IPS-15b (cell line): ENCODE measurements at regions not wholly inside any gene's neighbourhood (a gene's known extent, or its start where the extent isn't known, plus 50 kb on each side); places are given as distances from the start of the nearest gene placed in this dataset.

Source experiments
- H3K27me3 ChIP-seq: one replicate; pipeline ENCODE4 v1.6.1; 2013; ENCODE audit warnings: low read length; ENCODE audit not compliant: control insufficient read depth, insufficient read depth
- H3K36me3 ChIP-seq: one replicate; pipeline ENCODE4 v1.6.1; 2013; ENCODE audit warnings: low read length; ENCODE audit not compliant: control insufficient read depth, insufficient read depth
- H3K4me1 ChIP-seq: one replicate; pipeline ENCODE4 v1.6.1; 2013; ENCODE audit warnings: mild to moderate bottlenecking, low read length; ENCODE audit not compliant: control insufficient read depth, insufficient read depth
- H3K4me3 ChIP-seq: one replicate; pipeline ENCODE4 v1.5.1; 2013; ENCODE audit warnings: low read depth, low read length
- H3K9ac ChIP-seq: one replicate; pipeline ENCODE4 v1.6.1; 2013; ENCODE audit warnings: low read depth, mild to moderate bottlenecking, low read length
- H3K9me3 ChIP-seq: one replicate; pipeline ENCODE4 v1.6.1; 2013; ENCODE audit warnings: mild to moderate bottlenecking, low read length; ENCODE audit not compliant: control insufficient read depth, insufficient read depth

DNA sequence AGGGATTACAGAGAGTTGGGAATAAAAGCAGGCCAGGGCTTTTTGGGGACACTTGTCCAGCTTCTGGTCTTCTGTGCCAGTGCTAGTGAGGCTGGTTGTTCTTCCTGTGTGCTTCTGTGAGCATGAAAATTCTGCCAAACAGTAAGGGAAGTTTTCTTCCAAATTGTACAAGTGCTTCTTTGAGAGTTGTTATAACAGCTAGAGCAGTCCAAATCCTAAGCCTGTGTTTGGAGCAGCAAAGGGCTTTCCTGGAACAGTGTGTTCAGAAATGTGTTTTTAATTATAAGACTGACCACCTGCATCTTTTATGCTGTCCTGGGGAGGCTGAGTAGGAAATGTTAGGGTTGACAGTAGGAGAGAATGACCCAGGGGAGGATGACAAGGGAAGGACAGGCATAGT lies 223.0 kb upstream of the P2RY1 start:
- peaks cover 23% of the 10 kb centered on the region for H3K4me1 ChIP-seq
- H3K9ac ChIP-seq, result no peak overlapping the region
- H3K36me3 ChIP-seq, result no peaks in the 10 kb centered on the region
- no peaks in the 10 kb centered on the region for H3K27me3 ChIP-seq
- no peak overlapping the region for H3K4me3 ChIP-seq
- no peaks in the 10 kb centered on the region for H3K9me3 ChIP-seq

DNA sequence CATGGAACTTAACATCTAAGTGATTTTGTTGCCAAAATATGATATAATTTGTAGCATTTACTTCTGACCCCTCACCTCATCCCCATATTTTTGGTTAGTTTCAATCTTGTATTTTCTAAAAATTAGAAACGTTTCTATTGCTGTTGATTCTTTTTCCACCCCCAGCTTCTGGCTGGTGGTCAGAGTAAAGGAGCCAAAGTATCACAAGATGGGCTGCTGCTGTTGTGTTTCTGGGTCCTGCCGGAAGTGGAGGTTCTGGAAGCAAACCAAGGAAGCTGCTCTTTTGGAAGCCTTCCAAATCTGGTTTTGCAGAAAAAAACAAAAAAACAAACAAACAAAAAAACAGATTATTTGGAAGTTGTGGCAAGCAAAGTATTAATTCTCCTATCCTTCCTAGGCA lies 221.1 kb upstream of the P2RY1 start:
- H3K9me3 ChIP-seq, result no peaks in the 10 kb centered on the region
- H3K9ac ChIP-seq, result no peak overlapping the region
- no peak overlapping the region for H3K4me3 ChIP-seq
- H3K36me3 ChIP-seq, result no peaks in the 10 kb centered on the region
- H3K4me1 ChIP-seq, result peaks cover 20% of the 10 kb centered on the region
- no peaks in the 10 kb centered on the region for H3K27me3 ChIP-seq

DNA sequence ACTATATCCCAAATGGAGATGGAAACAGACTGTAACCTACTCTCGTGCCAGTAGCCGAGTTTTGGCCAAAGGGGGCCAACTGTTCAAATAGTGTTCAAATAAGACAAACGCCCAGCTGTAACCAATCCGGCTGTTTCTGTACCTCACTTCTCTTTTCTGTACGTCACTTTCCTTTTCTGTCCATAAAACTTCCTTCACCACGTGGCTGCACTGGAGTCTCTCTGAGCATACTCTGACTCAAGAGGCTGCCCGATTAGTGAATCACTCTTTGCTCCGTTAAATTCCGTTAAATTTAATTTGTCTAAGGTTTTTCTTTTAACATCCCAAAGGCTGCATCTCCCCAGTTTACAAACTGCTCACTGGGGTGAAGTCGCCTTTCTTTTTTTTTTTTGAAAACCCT lies 219.2 kb upstream of the P2RY1 start:
- H3K27me3 ChIP-seq, result no peaks in the 10 kb centered on the region
- no peak overlapping the region for H3K4me3 ChIP-seq
- peaks cover 4% of the 10 kb centered on the region for H3K4me1 ChIP-seq
- no peaks in the 10 kb centered on the region for H3K9me3 ChIP-seq
- H3K9ac ChIP-seq, result no peak overlapping the region
- H3K36me3 ChIP-seq, result no peaks in the 10 kb centered on the region

DNA sequence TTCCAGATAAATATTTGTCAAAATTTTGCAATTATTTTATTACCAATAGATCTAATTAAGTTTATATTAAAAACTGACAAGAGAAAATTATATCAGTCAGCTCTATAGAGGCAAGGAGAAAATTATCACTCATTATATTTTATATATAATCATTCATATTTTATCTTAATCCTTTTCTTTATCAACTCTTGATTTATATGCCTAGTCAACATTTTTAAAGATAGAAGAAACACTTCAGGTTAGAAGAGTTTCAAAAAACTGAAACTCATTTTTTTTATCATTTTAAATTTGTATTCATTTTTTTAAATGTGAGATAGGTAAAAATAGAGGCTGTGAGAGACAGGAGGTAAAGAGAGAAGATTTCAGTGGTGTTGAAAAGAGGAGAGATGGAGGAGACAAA lies 217.3 kb upstream of the P2RY1 start:
- Histone ChIP-seq H3K36me3 (no peaks in the 10 kb centered on the region), H3K9ac (no peak overlapping the region), H3K4me1 (peaks cover 3% of the 10 kb centered on the region), H3K4me3 (no peak overlapping the region), H3K9me3 (no peaks in the 10 kb centered on the region), H3K27me3 (no peaks in the 10 kb centered on the region)

DNA sequence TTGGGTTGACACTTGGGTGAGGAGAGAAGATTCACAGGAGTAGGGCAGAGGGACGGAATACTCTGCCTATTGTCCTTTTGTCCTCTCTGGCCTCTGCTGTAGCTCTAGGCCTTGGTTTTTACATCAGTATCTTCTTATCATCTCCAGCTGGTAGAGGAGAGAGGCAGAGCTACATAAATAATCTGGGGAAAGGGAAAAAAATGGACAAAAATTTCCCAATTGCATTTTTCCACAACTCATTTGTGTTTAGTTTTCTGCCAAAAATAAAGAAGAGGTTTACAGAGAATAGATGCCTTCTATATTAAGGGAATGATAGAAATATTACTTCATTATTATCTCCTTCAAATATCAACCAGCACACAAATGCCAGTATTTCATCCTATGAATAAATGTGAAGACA lies 216.4 kb upstream of the P2RY1 start:
- peaks cover 3% of the 10 kb centered on the region for H3K4me1 ChIP-seq
- no peak overlapping the region for H3K9ac ChIP-seq

DNA sequence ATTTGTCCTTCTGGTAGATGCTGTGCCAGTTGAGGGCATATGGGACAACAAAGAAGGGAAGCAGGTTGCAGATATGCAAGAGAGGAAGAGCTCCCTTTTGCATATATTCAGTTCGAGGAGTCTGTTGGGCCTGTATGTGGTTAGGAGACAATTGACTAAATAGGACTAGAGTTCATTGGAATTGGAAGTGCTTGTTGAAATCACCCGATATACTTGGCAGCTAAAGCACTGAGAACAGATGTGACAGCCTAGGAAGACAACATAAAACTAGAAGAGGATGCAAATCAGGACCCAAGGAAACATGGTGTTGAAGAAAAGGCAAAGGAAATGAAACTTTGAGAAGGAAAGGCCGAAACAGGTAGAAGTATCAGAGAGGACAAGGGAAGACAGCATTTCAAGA lies 215.2 kb upstream of the P2RY1 start:
- Histone ChIP-seq H3K4me3 (no peak overlapping the region), H3K9me3 (no peaks in the 10 kb centered on the region), H3K36me3 (no peaks in the 10 kb centered on the region), H3K4me1 (peaks cover 3% of the 10 kb centered on the region), H3K9ac (no peak overlapping the region), H3K27me3 (no peaks in the 10 kb centered on the region)

More for the DNA sequence above, 216.4 kb upstream of the P2RY1 start:
- Histone ChIP-seq H3K4me3 (no peak overlapping the region), H3K36me3 (no peaks in the 10 kb centered on the region), H3K9me3 (no peaks in the 10 kb centered on the region), H3K27me3 (no peaks in the 10 kb centered on the region)

DNA sequence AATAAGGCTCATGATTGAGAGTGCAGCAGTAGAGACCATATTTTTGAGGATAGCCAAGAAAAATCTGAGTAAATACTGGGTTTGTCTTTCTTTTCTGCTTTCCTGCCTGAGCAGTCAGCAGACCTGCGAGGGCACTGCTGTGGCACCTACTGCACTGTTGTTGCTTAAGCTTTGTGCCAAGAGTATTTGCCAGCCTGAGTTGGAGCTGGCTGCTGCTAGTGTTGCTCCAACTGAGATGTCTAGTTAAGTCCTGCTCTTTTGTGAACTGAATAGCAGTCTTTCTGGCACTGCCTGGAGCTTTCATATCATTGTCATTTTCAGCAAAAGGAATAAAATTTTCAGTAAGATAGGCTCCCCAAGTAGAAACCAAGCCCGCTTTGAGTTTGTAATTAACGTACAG lies 214.5 kb upstream of the P2RY1 start:
- H3K9me3 ChIP-seq, result no peaks in the 10 kb centered on the region
- no peaks in the 10 kb centered on the region for H3K27me3 ChIP-seq
- no peak overlapping the region for H3K4me3 ChIP-seq
- no peaks in the 10 kb centered on the region for H3K36me3 ChIP-seq
- no peak overlapping the region for H3K9ac ChIP-seq
- H3K4me1 ChIP-seq, result peaks cover 3% of the 10 kb centered on the region

DNA sequence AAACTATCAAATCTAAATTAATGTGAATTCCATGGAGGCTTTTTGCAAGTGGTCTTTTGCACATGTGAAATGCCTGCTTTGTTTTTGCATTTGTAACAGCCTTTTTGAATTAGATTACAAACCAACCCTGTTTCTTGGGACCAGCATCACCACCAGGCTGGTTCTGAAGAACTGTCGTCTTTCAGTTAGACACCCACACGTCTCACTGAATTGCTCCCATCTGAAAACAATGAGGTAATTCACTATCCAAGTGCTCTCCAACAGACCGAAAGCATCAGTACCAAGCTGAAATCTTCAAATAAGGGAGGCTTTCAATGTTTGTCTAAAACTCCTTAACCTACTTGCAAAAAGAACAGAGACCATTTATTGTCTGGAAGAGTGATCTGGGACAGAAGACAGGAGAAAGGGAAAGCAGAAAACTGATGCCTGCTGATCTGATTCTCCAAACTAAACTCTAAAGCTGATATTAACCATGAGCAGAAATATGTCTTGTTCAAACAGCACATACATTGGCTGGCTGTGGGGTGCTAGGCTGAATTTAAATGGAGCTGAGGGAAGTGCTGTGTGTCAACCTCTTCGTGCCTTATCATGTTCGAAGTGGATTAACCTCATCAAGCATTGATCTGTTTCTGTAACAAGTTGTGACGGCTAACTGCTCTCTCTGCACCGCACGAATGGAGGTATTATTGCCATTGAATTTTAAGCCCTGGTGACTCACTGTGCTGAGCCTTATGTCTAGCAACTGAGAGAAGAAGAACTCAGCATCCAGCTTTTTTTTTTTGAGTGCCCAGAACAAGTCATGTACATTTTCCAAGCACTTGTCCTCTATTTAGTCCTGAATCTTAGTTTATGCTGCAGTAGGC lies 213.7 kb upstream of the P2RY1 start:
- H3K27me3 ChIP-seq, result no peaks in the 10 kb centered on the region
- no peaks in the 10 kb centered on the region for H3K9me3 ChIP-seq
- H3K4me1 ChIP-seq, result peaks cover 3% of the 10 kb centered on the region
- no peak overlapping the region for H3K9ac ChIP-seq
- H3K36me3 ChIP-seq, result no peaks in the 10 kb centered on the region
- no peak overlapping the region for H3K4me3 ChIP-seq

DNA sequence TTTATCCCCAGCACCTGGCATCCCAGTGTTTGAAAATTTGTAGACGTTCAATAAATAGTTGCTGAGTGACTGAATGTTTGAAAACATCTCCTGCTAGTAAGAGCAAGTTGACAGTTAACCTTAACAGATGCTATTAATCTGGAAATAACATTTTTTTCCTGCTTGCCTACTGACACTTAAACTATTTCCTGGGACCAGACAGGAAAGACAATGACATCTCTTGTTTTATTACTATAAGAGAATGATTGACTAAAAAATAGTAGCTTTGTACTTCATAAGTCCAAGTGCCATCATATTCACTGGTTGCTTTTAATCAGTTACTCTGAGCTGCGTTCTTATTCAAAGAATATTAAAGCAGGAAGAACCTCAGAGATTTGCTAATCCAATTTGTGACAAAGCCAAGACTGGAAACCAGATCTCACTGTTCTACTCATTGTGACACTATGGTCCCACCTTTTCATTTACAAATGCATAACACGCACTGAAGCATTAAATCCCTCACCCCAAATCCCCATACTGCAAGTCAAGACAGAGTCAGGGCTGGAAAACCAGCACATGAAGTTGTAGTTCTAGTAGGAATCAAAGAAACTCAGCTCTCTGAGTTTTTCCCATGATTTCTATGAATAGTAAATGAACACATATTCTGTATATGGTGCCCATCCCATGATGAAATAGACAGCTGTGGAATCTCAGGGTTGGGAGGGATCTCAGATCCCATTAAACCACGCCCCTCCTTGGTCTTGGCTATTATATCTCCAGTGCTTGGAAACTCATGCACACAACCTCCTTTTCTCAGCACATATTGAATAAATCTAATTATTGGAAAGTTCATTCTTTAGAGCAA lies 212.7 kb upstream of the P2RY1 start:
- Histone ChIP-seq H3K9ac (no peak overlapping the region), H3K4me3 (no peak overlapping the region), H3K9me3 (no peaks in the 10 kb centered on the region), H3K4me1 (peaks cover 3% of the 10 kb centered on the region), H3K27me3 (no peaks in the 10 kb centered on the region), H3K36me3 (no peaks in the 10 kb centered on the region)

DNA sequence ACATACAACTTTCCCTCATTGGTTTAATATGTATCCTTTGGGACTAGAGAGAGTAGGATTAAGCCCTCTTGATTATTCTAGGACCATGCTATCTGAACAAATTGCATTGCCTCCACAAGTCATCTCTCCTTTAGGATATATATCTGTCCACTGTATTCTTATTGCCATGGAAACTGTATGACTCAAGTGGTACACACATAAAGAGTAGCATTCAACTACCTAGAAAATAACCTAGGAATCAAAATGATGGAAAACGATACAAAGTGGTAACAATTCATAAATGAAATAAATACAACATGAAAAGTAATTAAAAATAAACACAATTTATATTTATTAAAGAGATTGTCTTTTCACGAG lies 212.1 kb upstream of the P2RY1 start:
- Histone ChIP-seq H3K4me3 (no peak overlapping the region), H3K9ac (no peak overlapping the region), H3K4me1 (peaks cover 3% of the 10 kb centered on the region), H3K36me3 (no peaks in the 10 kb centered on the region), H3K27me3 (no peaks in the 10 kb centered on the region), H3K9me3 (no peaks in the 10 kb centered on the region)

DNA sequence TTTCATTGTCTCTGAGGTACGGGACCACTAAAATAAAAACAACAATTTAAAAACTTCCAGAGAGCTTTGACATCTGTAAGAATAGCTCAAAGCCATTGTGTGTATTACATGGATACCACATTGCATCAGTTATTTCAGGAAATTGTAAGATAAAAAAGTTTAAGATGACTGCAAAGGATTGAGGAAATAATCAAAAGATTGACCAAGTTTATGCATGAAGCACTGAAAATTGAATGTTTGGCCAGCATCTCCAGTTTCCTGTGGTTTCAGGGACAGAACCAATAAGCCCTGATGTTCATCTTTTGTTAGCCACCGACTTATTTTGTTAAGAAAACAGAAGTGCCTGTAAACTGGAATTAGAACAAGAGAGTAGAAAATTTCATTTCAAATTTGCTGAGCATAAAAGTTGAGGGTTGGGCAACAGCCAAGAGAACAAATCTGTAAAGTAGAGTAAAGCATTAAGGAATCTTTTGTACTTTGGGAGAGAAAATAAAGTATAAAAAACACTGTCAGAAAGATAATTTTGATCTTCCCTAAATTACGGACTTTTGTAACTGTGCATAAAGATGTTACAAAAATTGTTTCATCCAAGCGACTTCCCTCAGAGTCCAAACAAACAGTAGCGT lies 211.5 kb upstream of the P2RY1 start:
- Histone ChIP-seq H3K36me3 (no peaks in the 10 kb centered on the region), H3K4me3 (no peak overlapping the region), H3K9me3 (no peaks in the 10 kb centered on the region), H3K27me3 (no peaks in the 10 kb centered on the region), H3K4me1 (peaks cover 3% of the 10 kb centered on the region), H3K9ac (no peak overlapping the region)
